SK-N-SH (cell line): ENCODE measurements at regions not wholly inside any gene's neighbourhood (a gene's known extent, or its start where the extent isn't known, plus 50 kb on each side); places are given as distances from the start of the nearest gene placed in this dataset.

Experiments used
- CTCF ChIP-seq: fragments of 200-600 bp; sonication (generic); IDR thresholded peaks from 2 replicates; pipeline ENCODE4 v1.6.1; 2017; ENCODE audit warnings: antibody characterized with exemption, mild to moderate bottlenecking, moderate library complexity
- JUND ChIP-seq: IDR thresholded peaks from 2 replicates; pipeline ENCODE4 v1.4.0; 2012
- TEAD4 ChIP-seq: IDR thresholded peaks from 2 replicates; pipeline ENCODE4 v1.4.0; 2012; ENCODE audit warnings: mild to moderate bottlenecking, borderline replicate concordance; ENCODE audit not compliant: insufficient read depth
- TF ChIP-seq, protein P1 (sequence below): IDR thresholded peaks from 2 replicates; pipeline ENCODE4 v1.4.0; 2012; ENCODE audit warnings: low read depth

- TF ChIP-seq CTCF (no peak), JUND (no peak), TEAD4 (no peak)
- TF ChIP-seq, protein P1, sequence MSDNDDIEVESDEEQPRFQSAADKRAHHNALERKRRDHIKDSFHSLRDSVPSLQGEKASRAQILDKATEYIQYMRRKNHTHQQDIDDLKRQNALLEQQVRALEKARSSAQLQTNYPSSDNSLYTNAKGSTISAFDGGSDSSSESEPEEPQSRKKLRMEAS, result no peak
Measured at GRCh38 chr19:28024920-28025319, 1188.0 kb downstream of the UQCRFS1 start.
